C4-2B (cell line): ENCODE measurements at regions not wholly inside any gene's neighbourhood (a gene's known extent, or its start where the extent isn't known, plus 50 kb on each side); places are given as distances from the start of the nearest gene placed in this dataset.

Experiments used
- ZFX ChIP-seq: fragments of 450-650 bp; IDR thresholded peaks from 2 replicates; pipeline ENCODE4 v1.6.1; 2017
- TF ChIP-seq, protein P1 (sequence below): fragments of 450-650 bp; conservative IDR thresholded peaks from 2 replicates; pipeline ENCODE4 v1.5.1; 2017; ENCODE audit warnings: mild to moderate bottlenecking

- TF ChIP-seq, protein P1, sequence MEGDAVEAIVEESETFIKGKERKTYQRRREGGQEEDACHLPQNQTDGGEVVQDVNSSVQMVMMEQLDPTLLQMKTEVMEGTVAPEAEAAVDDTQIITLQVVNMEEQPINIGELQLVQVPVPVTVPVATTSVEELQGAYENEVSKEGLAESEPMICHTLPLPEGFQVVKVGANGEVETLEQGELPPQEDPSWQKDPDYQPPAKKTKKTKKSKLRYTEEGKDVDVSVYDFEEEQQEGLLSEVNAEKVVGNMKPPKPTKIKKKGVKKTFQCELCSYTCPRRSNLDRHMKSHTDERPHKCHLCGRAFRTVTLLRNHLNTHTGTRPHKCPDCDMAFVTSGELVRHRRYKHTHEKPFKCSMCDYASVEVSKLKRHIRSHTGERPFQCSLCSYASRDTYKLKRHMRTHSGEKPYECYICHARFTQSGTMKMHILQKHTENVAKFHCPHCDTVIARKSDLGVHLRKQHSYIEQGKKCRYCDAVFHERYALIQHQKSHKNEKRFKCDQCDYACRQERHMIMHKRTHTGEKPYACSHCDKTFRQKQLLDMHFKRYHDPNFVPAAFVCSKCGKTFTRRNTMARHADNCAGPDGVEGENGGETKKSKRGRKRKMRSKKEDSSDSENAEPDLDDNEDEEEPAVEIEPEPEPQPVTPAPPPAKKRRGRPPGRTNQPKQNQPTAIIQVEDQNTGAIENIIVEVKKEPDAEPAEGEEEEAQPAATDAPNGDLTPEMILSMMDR = no peak
- TF ChIP-seq ZFX = no peak
Observed at GRCh38 chr1:21357161-21357560, 66.9 kb upstream of the ECE1 start.
